SH-SY5Y (cell line): ENCODE measurements at regions not wholly inside any gene's neighbourhood (a gene's known extent, or its start where the extent isn't known, plus 50 kb on each side); places are given as distances from the start of the nearest gene placed in this dataset.

Experiments used
- GATA2 ChIP-seq: IDR thresholded peaks from 2 replicates; pipeline ENCODE4 v1.6.1; 2011; ENCODE audit warnings: mild to moderate bottlenecking, low read depth, low read length
- GATA3 ChIP-seq: IDR thresholded peaks from 2 replicates; pipeline ENCODE4 v1.6.1; 2011; ENCODE audit warnings: low read depth, mild to moderate bottlenecking, low read length, moderate library complexity

DNA sequence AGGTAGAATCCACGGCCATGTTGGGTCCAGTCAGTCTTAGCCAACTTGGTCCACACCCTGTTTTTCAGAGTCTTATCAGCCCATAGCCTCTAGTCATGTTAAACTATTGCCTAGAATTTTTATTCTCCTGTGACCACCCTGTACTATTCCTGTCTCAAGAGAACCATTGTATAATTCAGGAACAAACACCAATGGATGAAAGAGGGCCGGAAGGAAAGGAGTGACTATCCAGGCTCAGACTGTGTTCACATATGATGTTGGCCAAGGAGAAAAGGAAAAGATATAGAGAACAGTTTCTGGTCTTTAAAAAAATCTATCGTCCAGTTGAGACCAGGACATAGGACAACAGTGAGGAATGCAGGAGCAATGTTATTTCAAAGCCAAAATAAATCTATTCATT lies 82.9 kb upstream of the SETBP1 start:
- TF ChIP-seq GATA3 (no peak), GATA2 (no peak)

DNA sequence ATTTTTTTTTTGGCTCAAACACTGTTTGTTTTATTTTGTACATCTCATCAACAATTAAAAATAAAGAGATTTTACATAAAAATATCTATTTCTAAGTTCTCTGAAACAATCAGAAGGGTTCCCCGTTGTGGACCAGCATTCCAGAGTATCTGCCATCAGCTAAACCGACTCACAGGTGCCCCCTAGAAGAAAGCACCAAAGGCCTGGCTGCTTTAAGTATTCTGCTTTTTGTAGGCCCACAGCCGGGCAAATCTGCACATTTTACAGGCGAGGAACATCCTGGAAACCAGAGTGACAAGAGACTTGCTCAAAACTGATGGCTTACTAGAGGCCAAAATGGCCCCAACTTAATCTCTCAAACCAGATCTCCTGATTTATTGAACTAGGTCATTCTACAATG lies 82.2 kb upstream of the SETBP1 start:
- TF ChIP-seq GATA2 (no peak), GATA3 (no peak)

DNA sequence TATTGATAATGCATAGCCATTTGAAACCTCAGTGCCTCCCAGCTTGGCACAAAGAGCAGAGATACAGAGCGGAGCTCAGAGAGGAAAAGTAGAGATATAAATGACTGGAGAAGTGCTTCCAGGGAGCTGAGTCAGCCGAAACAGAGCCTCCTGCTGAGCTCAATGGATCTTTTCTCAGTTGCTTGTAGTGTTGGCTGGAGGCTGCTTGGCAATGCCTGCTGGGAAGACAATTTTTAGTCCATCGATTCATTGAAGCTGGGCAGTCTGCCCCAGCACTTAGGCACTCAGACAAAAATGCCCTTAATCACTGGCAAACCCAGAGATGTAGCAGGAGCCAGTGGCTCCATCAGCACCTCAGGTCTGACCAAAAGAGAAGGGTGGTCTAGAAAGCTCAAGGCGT lies 81.3 kb upstream of the SETBP1 start:
- TF ChIP-seq GATA3, result no peak
- no peak for TF ChIP-seq GATA2

DNA sequence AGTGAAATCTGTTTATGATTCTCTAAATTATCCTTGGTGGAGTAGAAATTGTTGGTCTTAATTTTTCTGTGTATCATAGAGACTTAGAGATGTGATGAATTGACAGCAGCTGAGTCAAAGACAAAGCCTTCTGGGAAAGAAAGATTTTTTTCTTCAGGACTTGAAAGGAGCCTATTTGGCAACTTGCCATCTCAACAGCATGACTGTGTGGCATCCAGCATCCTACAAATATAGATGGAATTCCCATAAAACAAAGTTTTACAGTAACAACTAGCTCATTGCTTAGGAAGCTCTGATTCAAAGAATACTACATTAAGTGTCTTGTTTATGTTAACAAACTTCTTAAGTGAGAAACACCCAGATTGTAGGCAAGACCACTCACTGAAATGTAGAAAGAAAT lies 79.2 kb upstream of the SETBP1 start:
- TF ChIP-seq GATA3 (no peak), GATA2 (no peak)

- TF ChIP-seq GATA3 (no peak), GATA2 (no peak)
These were observed 78.3 kb upstream of the SETBP1 start for GRCh38 chr18:44602380-44602779.

GRCh38 chr18:44602845-44603244 lies 77.8 kb upstream of the SETBP1 start:
- TF ChIP-seq GATA3, result no peak
- no peak for TF ChIP-seq GATA2

GRCh38 chr18:44609181-44609941 lies 71.3 kb upstream of the SETBP1 start:
- no peak for TF ChIP-seq GATA3
- TF ChIP-seq GATA2, result no peak

DNA sequence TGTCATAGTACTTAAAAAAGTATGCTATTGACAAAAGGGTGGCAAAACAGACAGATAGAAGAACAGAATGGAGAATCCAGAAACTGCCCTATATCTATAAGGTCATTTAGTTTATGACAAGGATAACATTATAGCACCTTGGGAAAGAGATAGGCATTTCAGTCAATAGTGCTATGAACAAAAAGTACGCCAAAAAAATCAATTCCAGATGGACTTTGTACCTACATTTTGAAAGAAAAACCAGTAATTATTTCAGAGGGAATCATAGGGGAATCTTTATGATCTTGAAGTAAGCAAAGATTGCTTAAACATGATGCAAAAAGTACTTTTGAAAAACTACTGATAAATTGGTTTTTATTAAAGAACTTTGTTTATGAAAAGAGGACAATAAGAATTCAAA lies 59.9 kb upstream of the SETBP1 start:
- TF ChIP-seq GATA3 (no peak), GATA2 (no peak)

GRCh38 chr18:44624052-44624451 lies 56.6 kb upstream of the SETBP1 start:
- TF ChIP-seq GATA3, result no peak
- no peak for TF ChIP-seq GATA2

DNA sequence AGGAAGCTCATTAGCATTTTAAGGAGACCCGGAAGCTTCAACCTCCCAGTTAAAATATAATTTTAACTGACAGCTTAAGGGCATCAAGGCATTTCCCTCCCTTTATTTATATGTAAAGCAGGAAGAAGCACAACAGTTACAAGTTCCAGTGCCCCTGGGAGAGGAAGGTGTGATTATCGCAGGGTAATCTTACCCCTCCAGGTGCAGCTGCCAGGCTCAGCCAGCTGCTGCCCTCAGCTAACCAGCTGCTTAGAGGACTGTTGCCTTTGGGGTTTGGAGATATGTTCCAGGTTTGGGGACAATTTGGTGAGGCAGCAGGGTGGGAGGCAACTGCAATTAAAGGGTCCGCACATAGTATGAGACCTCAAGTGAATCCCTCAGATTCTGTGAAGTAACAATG lies 55.3 kb upstream of the SETBP1 start:
- TF ChIP-seq GATA3 (no peak), GATA2 (no peak)

- no peak for TF ChIP-seq GATA3
- no peak for TF ChIP-seq GATA2
These were observed 54.5 kb upstream of the SETBP1 start for GRCh38 chr18:44626236-44626635.

DNA sequence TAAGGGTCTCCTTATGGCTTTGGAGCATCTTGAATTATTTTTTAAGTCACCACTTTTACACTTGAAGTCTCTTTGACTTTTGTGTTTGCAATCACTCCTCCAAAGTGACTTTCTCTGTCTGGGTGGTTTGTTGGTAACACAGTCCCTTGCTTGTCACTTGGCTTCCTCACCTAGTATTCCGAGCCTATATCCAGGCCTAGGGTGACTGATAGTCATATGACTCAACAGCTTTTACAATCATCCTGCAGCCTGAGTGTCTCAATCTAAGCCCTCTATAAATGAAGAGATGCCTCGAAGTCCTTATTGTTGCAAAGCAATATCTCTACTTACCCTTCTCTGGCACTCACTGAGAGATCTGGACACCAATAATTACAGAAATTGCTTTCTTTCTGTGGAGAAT lies 53.9 kb upstream of the SETBP1 start:
- no peak for TF ChIP-seq GATA2
- no peak for TF ChIP-seq GATA3

DNA sequence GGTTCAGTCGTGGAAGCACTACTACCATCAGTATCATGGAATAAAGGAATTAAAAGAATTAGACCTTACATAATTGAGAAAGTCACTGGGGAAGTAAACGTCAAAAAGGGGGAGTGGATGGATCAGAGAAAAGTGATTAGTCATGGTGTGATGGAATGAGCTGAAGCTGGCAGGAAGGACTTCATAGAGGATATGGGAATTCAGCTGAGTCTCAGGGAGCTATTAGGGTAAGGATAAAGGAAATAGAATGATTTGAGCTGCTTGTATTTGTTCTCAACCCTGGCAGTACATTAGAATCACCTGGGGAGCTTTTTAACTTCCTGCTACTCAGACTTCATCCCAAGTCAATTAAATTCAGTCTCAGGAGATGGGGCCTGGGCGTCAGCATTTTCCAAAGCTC lies 53.4 kb upstream of the SETBP1 start:
- TF ChIP-seq GATA3, result no peak
- TF ChIP-seq GATA2, result no peak

DNA sequence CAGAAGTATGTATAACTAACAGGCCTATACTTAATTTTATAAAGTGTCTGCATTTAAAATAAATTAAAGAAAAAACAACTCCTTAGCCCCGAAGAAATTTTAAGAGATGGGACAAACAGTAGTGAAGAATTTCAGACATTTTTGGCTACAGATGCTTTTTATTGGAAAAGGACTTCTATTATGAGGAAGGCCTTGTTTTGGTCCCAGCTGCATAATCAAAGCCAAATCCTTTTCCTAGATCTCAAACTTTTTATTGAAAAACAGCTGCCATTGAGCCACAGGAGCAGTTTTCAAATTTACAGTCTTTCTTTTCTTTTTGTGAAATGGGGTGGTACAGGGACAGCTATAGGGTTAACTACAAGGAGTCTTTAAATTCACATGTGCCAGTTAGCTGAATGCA lies 51.3 kb upstream of the SETBP1 start:
- TF ChIP-seq GATA3 (no peak), GATA2 (no peak)

DNA sequence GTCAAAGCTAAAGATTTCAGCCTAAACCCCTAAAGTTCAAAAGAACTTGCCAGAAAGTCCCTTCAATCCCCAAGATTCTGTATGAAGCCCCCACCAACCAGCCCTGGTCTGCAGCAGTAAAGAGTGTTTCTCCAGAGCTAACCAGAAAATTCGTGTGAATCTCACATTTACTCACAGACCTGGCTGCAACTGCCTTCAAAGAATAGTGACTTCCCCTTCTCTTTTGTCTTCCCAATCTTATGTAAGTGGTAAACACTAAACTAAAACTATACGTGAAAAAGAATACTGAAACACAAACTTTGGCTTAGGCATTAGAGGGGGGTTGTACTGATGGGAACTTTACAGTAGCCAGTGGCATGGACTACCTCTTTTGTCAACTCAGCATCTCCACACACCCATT lies 50.6 kb upstream of the SETBP1 start:
- no peak for TF ChIP-seq GATA2
- TF ChIP-seq GATA3, result no peak
